ENCODE measurements at regions not wholly inside any gene's neighbourhood (a gene's known extent, or its start where the extent isn't known, plus 50 kb on each side); places are given as distances from the start of the nearest gene placed in this dataset.

GRCh38 chr18:46379323-46379950 is 275.3 kb downstream of the HAUS1 start:
- no peaks in the 10 kb centered on the region for H3K36me3 Mint-ChIP-seq (ENCODE audit: low read depth)

GRCh38 chr18:46385124-46385523 is 271.9 kb downstream of the LOXHD1 start:
- no peak overlapping the region for H3K27ac Mint-ChIP-seq
- H3K4me1 Mint-ChIP-seq, result no peaks in the 10 kb centered on the region
- peaks cover 4% of the 10 kb centered on the region for H3K27me3 Mint-ChIP-seq
- no peak overlapping the region for H3K4me3 Mint-ChIP-seq
- no peaks in the 10 kb centered on the region for H3K36me3 Mint-ChIP-seq (ENCODE audit: low read depth)
- no peak for ATAC-seq (replicated peaks)
- no peaks in the 10 kb centered on the region for H3K9me3 Mint-ChIP-seq

More at GRCh38 chr18:46379323-46379950, 275.3 kb downstream of the HAUS1 start:
- H3K4me1 Mint-ChIP-seq, result no peaks in the 10 kb centered on the region
- no peak for ATAC-seq (replicated peaks)
- H3K9me3 Mint-ChIP-seq, result no peaks in the 10 kb centered on the region
- H3K4me3 Mint-ChIP-seq, result no peak overlapping the region
- no peaks in the 10 kb centered on the region for H3K27me3 Mint-ChIP-seq
- H3K27ac Mint-ChIP-seq, result no peak overlapping the region

- Mint-ChIP-seq H3K4me1 (no peaks in the 10 kb centered on the region), H3K9me3 (no peaks in the 10 kb centered on the region), H3K36me3 (ENCODE audit: low read depth) (no peaks in the 10 kb centered on the region), H3K27ac (no peak overlapping the region), H3K4me3 (no peak overlapping the region), H3K27me3 (peaks cover 4% of the 10 kb centered on the region)
- ATAC-seq (replicated peaks), result no peak
Observed at GRCh38 chr18:46386788-46387187, 270.2 kb downstream of the LOXHD1 start.

GRCh38 chr18:46387441-46388131 is 269.4 kb downstream of the LOXHD1 start:
- Mint-ChIP-seq H3K36me3 (ENCODE audit: low read depth) (no peaks in the 10 kb centered on the region), H3K9me3 (no peaks in the 10 kb centered on the region), H3K4me1 (no peaks in the 10 kb centered on the region), H3K27ac (no peak overlapping the region), H3K4me3 (no peak overlapping the region), H3K27me3 (peaks cover 4% of the 10 kb centered on the region)
- ATAC-seq (replicated peaks), result no peak

GRCh38 chr18:46388286-46388685 is 268.7 kb downstream of the LOXHD1 start:
- H3K9me3 Mint-ChIP-seq, result no peaks in the 10 kb centered on the region
- H3K27me3 Mint-ChIP-seq, result peaks cover 4% of the 10 kb centered on the region
- no peak overlapping the region for H3K27ac Mint-ChIP-seq
- ATAC-seq (replicated peaks), result no peak
- no peaks in the 10 kb centered on the region for H3K36me3 Mint-ChIP-seq (ENCODE audit: low read depth)
- H3K4me3 Mint-ChIP-seq, result no peak overlapping the region
- H3K4me1 Mint-ChIP-seq, result no peaks in the 10 kb centered on the region

GRCh38 chr18:46392576-46392975 is 264.4 kb downstream of the LOXHD1 start:
- Mint-ChIP-seq H3K4me1 (no peaks in the 10 kb centered on the region), H3K4me3 (no peak overlapping the region), H3K36me3 (ENCODE audit: low read depth) (no peaks in the 10 kb centered on the region), H3K9me3 (no peaks in the 10 kb centered on the region), H3K27me3 (no peaks in the 10 kb centered on the region), H3K27ac (no peak overlapping the region)
- ATAC-seq (replicated peaks), result no peak

- ATAC-seq (replicated peaks), result no peak
- peaks cover 5% of the 10 kb centered on the region for H3K27me3 Mint-ChIP-seq
- no peak overlapping the region for H3K4me3 Mint-ChIP-seq
- no peaks in the 10 kb centered on the region for H3K36me3 Mint-ChIP-seq (ENCODE audit: low read depth)
- no peaks in the 10 kb centered on the region for H3K9me3 Mint-ChIP-seq
- H3K27ac Mint-ChIP-seq, result no peak overlapping the region
- peaks cover 6% of the 10 kb centered on the region for H3K4me1 Mint-ChIP-seq
Observed at GRCh38 chr18:46393230-46393629, 263.8 kb downstream of the LOXHD1 start.

GRCh38 chr18:46393961-46394360 is 263.1 kb downstream of the LOXHD1 start:
- Mint-ChIP-seq H3K9me3 (no peaks in the 10 kb centered on the region), H3K4me3 (no peak overlapping the region), H3K36me3 (ENCODE audit: low read depth) (no peaks in the 10 kb centered on the region), H3K27ac (no peak overlapping the region), H3K4me1 (peaks cover 6% of the 10 kb centered on the region), H3K27me3 (peaks cover 5% of the 10 kb centered on the region)
- ATAC-seq (replicated peaks), result no peak

- peaks cover 5% of the 10 kb centered on the region for H3K27me3 Mint-ChIP-seq
- H3K4me1 Mint-ChIP-seq, result peaks cover 6% of the 10 kb centered on the region
- ATAC-seq (replicated peaks), result no peak
- H3K9me3 Mint-ChIP-seq, result no peaks in the 10 kb centered on the region
- no peaks in the 10 kb centered on the region for H3K36me3 Mint-ChIP-seq (ENCODE audit: low read depth)
- H3K27ac Mint-ChIP-seq, result no peak overlapping the region
- no peak overlapping the region for H3K4me3 Mint-ChIP-seq
Observed at GRCh38 chr18:46395795-46396194, 261.2 kb downstream of the LOXHD1 start.

- Mint-ChIP-seq H3K9me3 (no peaks in the 10 kb centered on the region), H3K4me3 (no peak overlapping the region)
Observed at GRCh38 chr18:46397174-46397573, 259.8 kb downstream of the LOXHD1 start.

GRCh38 chr18:46398005-46398404 is 259.0 kb downstream of the LOXHD1 start:
- no peak overlapping the region for H3K27ac Mint-ChIP-seq
- H3K36me3 Mint-ChIP-seq (ENCODE audit: low read depth), result no peaks in the 10 kb centered on the region
- no peak for ATAC-seq (replicated peaks)
- H3K4me1 Mint-ChIP-seq, result peaks cover 6% of the 10 kb centered on the region
- H3K4me3 Mint-ChIP-seq, result no peak overlapping the region
- H3K9me3 Mint-ChIP-seq, result no peaks in the 10 kb centered on the region
- peaks cover 5% of the 10 kb centered on the region for H3K27me3 Mint-ChIP-seq

More at GRCh38 chr18:46397174-46397573, 259.8 kb downstream of the LOXHD1 start:
- Mint-ChIP-seq H3K27me3 (peaks cover 5% of the 10 kb centered on the region), H3K4me1 (peaks cover 6% of the 10 kb centered on the region), H3K27ac (no peak overlapping the region), H3K36me3 (ENCODE audit: low read depth) (no peaks in the 10 kb centered on the region)
- peak; percentile 21 for ATAC-seq (replicated peaks)

GRCh38 chr18:46398625-46399024 is 258.4 kb downstream of the LOXHD1 start:
- Mint-ChIP-seq H3K4me1 (peaks cover 6% of the 10 kb centered on the region), H3K27ac (no peak overlapping the region), H3K27me3 (peaks cover 5% of the 10 kb centered on the region), H3K4me3 (no peak overlapping the region), H3K36me3 (ENCODE audit: low read depth) (no peaks in the 10 kb centered on the region), H3K9me3 (no peaks in the 10 kb centered on the region)
- no peak for ATAC-seq (replicated peaks)

GRCh38 chr18:46399303-46399702 is 257.7 kb downstream of the LOXHD1 start:
- no peak for ATAC-seq (replicated peaks)

GRCh38 chr18:46400449-46400848 is 256.6 kb downstream of the LOXHD1 start:
- no peak overlapping the region for H3K4me3 Mint-ChIP-seq
- H3K27ac Mint-ChIP-seq, result no peak overlapping the region
- H3K9me3 Mint-ChIP-seq, result no peaks in the 10 kb centered on the region
- H3K4me1 Mint-ChIP-seq, result peaks cover 6% of the 10 kb centered on the region
- no peaks in the 10 kb centered on the region for H3K36me3 Mint-ChIP-seq (ENCODE audit: low read depth)
- H3K27me3 Mint-ChIP-seq, result peaks cover 8% of the 10 kb centered on the region
- ATAC-seq (replicated peaks), result no peak

More at GRCh38 chr18:46399303-46399702, 257.7 kb downstream of the LOXHD1 start:
- H3K9me3 Mint-ChIP-seq, result no peaks in the 10 kb centered on the region
- H3K4me3 Mint-ChIP-seq, result no peak overlapping the region
- no peak overlapping the region for H3K27ac Mint-ChIP-seq
- H3K4me1 Mint-ChIP-seq, result peaks cover 6% of the 10 kb centered on the region
- H3K36me3 Mint-ChIP-seq (ENCODE audit: low read depth), result no peaks in the 10 kb centered on the region
- peaks cover 5% of the 10 kb centered on the region for H3K27me3 Mint-ChIP-seq

- no peak for ATAC-seq (replicated peaks)
- H3K9me3 Mint-ChIP-seq, result no peaks in the 10 kb centered on the region
- H3K27ac Mint-ChIP-seq, result no peak overlapping the region
- peaks cover 10% of the 10 kb centered on the region for H3K4me1 Mint-ChIP-seq
- peaks cover 12% of the 10 kb centered on the region for H3K27me3 Mint-ChIP-seq
- no peaks in the 10 kb centered on the region for H3K36me3 Mint-ChIP-seq (ENCODE audit: low read depth)
- no peak overlapping the region for H3K4me3 Mint-ChIP-seq
Observed at GRCh38 chr18:46401486-46402070, 255.4 kb downstream of the LOXHD1 start.

Data from activated T-helper 17 cell treated with anti-CD3 and anti-CD28 coated beads, Interleukin-2, amount 50 U/mL, for 72 hours (primary cell).